Germinal center (tissue), 1 donor: ENCODE measurements at regions not wholly inside any gene's neighbourhood (a gene's known extent, or its start where the extent isn't known, plus 50 kb on each side); places are given as distances from the start of the nearest gene placed in this dataset.

Experiments
- DNase-seq: peaks from one replicate; pipeline ENCODE4 v3.0.0; 2012; ENCODE audit warnings: mixed read lengths, low spot score

DNA sequence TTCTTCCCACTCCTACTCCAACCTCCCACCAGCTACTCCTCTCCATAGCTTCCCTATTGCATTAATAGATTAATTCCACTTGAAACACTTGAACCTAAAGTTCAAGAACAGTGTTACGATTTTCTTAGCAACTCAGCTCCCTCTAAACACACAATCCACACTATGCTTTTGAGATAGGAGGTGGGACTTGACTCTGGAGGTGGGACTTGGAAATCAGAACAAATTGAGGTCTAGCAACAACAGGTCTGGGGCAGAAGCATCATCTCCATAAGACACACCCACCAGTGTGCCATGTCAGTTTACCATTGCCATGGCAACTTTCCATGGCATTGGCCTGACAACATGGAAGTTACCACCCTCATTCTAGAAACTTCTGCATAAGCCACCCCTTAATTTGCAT lies 336.5 kb upstream of the ALCAM start:
- no peak for DNase-seq

- no peak for DNase-seq
Measured at GRCh38 chr3:105032541-105032940, 334.2 kb upstream of the ALCAM start.

GRCh38 chr3:105033081-105033480 lies 333.6 kb upstream of the ALCAM start:
- DNase-seq = no peak

GRCh38 chr3:105039004-105039403 lies 327.7 kb upstream of the ALCAM start:
- DNase-seq = no peak

- DNase-seq = no peak
Measured at GRCh38 chr3:105040026-105040622, 326.6 kb upstream of the ALCAM start.

- DNase-seq = no peak
Measured at GRCh38 chr3:105042586-105042985, 324.1 kb upstream of the ALCAM start.

DNA sequence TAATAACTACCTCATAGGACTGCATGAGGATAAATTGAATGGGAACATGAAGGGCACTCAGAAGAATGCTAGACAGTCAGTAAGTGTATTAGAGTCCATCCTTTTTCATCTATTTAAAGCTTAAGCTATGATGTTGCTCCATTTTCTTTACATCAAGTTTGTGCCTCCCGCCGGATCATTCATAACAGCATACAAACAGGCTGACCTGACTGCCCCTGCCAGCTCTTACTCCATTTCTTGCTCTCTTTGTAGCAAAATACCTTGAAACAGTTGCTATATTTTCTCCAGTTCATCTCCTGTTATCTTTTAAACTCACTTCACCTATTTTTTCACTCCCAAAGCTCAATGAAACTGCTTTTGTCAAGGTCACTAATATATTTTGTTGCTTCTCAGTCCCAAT lies 315.6 kb upstream of the ALCAM start:
- DNase-seq = no peak

DNA sequence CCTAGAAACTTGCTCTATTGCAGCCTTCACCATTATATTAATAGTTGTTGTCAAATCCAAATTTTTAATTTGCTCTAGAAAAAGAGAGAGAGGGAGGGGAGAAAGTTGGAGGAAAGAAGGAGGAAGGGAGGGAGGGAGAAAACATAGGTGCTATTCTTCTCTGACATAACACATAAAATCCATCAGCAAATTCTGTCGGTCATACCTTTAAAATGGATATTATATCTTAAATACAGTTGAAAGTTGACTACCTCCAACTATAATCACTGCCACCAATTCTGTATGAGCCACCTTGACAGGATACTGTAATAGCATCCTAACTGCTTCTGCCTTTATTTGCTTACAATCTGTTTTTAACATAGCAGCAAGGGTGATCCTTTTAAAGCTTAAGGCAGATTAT lies 314.7 kb upstream of the ALCAM start:
- no peak for DNase-seq

DNA sequence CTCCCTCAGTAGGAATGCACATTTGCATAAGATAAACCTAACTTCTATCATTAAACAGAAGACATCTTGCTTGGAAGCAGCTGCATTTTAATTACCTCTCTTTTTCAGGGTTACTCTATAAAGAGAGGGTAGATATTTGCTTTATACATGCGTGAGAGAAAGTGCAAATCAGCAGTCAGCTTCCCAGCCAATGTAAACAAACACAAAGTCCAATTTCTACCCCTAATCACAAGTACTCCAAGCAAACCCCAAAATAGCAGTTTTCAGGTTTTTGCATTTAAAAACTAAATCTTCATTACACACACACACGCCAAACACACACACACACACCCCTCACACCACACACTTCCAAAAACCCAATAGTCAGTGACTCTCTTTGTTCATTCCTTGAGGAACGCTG lies 303.9 kb upstream of the ALCAM start:
- no peak for DNase-seq

GRCh38 chr3:105065895-105066839 lies 300.5 kb upstream of the ALCAM start:
- no peak for DNase-seq

- no peak for DNase-seq
Measured at GRCh38 chr3:105067361-105067760, 299.3 kb upstream of the ALCAM start.

DNA sequence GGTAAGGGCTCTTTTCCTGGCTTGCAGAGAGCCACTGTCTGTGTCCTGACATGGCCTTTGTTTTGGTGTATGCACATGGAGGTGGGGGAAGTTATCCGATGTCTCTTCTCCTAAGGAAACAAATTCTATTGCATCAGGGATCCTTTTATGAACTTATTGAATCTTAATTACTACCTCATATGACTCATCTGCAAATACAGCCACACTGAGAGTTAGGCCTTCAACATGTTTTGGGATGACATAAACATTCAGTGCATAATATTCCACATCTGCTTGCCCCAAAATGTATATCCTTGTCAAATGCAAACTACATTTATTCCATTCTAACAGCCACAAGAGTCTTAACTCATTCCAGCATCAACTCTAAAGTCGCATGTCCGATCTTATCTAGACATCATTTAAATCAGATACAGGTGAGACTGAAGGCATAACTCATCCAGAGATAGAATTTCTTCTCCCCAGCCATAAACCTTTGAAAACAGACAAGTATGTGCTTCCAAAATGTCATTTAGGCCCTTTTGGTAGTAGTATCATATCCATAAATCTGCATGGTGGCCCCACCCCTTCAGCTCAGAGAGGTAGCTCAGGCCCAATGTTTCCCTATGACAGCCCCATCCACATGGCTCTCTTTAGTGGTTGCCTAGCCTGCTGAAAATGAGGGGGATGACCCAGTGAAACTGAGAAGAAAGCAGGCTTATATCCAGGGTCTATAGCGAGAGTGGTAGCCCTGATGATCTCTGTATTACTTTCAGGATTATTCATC lies 289.5 kb upstream of the ALCAM start:
- no peak for DNase-seq

DNA sequence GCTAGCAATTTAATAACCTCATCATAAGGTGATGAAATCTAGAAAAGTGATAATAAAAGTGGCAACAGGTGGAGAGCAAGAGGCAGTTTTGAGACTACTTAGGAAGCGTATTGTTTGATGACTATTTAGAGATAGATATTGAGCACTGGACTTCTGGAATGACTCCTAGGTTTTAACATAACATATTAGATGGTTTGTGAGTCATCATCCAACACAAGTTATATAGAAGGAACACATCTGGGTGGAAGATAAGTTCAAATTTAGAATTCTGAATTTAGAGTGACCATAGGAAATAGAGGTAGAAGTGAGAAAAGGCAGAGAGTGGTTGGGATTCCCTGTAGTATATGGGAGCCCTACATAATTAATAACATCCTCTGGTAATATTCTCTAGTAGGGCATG lies 282.8 kb upstream of the ALCAM start:
- DNase-seq = no peak

DNA sequence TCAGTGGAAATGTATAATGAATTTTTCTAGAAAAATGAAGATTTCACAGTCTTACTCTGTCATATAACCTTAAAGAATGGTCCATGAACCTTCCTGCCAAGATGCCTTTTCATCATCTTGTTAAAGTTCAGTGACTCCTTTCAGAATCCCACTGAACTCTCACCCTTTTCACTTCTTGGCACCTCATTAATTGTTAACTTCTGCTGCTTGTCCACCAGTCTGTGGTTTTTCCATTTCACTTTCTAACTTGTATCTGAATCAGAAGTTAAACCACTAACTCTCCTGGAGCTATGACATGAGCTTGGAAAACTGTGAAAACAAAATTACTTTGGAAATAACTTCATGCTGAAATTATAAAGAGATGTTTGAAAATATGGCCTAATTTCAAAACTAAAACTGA lies 281.2 kb upstream of the ALCAM start:
- DNase-seq = no peak

- no peak for DNase-seq
Measured at GRCh38 chr3:105093371-105094252, 273.1 kb upstream of the ALCAM start.

GRCh38 chr3:105094588-105094987 lies 272.1 kb upstream of the ALCAM start:
- DNase-seq = no peak

- DNase-seq = no peak
Measured at GRCh38 chr3:105096071-105096470, 270.6 kb upstream of the ALCAM start.

- DNase-seq = no peak
Measured at GRCh38 chr3:105101603-105102002, 265.1 kb upstream of the ALCAM start.

DNA sequence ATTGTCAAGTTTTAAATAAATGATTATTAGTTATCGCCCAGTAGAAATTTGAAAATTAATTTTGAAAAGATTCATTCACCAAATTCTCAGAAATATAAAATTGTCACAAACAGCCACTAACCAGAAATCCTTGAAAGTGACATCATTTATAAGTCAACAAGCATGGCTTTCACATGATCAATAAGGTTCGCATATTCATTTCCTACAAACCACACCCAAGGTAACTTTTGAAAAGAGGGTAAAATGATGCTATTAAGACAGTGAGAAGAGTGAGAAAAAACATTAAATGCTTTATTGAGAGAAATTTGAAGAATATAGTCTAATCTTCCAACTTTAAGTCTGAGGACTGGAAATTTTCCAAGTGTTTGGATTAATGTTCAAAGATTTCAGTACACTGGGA lies 263.6 kb upstream of the ALCAM start:
- no peak for DNase-seq

DNA sequence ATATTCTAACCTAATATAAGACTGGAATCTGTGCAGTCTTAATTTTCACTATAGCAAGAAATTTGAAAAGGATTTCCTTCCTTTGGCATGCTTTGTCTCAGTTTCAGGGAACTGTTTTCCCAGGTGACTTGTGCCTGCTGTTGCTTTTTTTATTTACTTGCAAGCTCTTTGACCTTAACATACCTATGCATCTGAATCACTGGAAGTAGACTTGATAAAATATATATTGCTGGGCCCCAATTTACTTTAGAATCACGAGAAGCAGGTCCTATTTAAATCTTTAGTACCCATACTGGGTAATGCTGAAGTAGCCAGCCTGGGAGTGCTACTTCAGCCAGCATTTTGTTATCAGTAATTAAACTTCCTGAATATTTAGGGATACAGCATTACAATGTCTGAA lies 257.9 kb upstream of the ALCAM start:
- DNase-seq = no peak

DNA sequence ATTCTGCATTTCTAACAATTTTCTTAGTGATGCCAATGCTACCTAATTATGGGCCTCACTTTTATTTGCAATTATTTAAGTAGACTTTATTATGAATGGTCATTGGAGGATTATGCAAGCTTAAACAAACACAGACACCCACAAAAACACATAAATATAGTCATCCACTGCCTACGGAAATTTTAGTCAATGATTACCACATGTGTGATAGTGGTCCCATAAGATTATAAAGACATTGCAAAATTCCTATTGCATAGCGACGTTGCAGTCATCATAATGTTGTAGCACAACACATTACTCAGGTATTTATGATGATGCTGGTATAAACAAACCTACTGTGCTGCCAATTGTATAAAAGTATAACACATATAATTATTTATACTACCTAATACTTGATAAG lies 247.8 kb upstream of the ALCAM start:
- DNase-seq = no peak

DNA sequence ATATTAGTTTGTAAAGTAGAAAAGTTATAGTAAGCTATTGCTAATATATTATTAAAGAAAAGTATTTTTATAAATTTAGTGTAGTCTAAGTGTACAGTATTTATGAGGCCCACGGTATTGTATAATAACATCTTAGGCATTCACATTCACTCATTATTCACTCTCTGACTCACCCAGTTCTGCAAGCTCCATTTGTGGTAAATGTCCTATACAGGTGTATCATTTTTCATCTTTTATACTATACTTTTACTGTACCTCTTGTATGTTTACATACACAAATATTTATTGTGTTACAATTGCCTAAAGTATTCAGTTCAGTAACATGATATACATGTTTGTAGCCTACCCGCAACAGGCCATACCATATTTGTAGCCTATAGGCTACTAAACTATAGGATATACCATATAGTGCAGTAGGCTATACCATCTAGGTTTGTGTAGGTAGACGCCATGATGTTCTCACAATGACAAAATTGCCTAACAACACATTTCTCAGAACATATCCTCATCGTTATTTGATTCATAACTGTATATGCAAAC lies 246.8 kb upstream of the ALCAM start:
- DNase-seq = no peak
